HepG2 (cell line): ENCODE measurements at regions not wholly inside any gene's neighbourhood (a gene's known extent, or its start where the extent isn't known, plus 50 kb on each side); places are given as distances from the start of the nearest gene placed in this dataset.

Source experiments
- ATAC-seq: fragments of 200-7000 bp; cut with Tn5 transposase; 3 replicates; pipeline ENCODE4 v1.9.1; 2020; ENCODE audit warnings: mild to moderate bottlenecking, moderate library complexity
- BruUV-seq: library from RNA; stranded (reverse); fragments of 400-500 nt; replicated peaks from 2 replicates; lab custom pipeline; 2021; lab: Mats Ljungman, UMichigan
- CTCF ChIA-PET: fragments of 300-600 bp; formaldehyde crosslinking; extraction: SDS; loops from one replicate; lab custom pipeline; 2021; ENCODE audit warnings: low total read pairs, inconsistent platforms, low intra/inter-chr PET ratio; lab: Yijun Ruan, JAX
- POLR2A ChIA-PET: fragments of 350-600 bp; sonication (Branson Sonifier 250); formaldehyde crosslinking; loops from one replicate; lab custom pipeline; 2020; ENCODE audit warnings: antibody characterized with exemption, inconsistent platforms; lab: Yijun Ruan, JAX
- DNase-seq: peaks from one replicate; pipeline ENCODE4 v3.0.0-alpha.2; 2015; ENCODE audit warnings: low spot score
- FAIRE-seq: peaks from 3 replicates; lab custom pipeline; 2011; peaks lifted over from hg19 to GRCh38; lab: Jason Lieb, UNC
- H2AFZ ChIP-seq: one replicate; pipeline ENCODE4 v1.6.1; 2011; ENCODE audit warnings: low read length, inconsistent platforms
- H3K27ac ChIP-seq: fragments of 300-600 bp; 3 replicates; pipeline ENCODE4 v1.8.0; 2011; ENCODE audit warnings: mixed run types, mild to moderate bottlenecking, mixed read lengths, low read length, inconsistent platforms; ENCODE audit not compliant: insufficient read depth; ENCODE audit errors: extremely low read length
- H3K27me3 ChIP-seq, 2 experiments: fragments of 200-600 bp in 1 of 2; 2 replicates in 1 of 2; 3 replicates in 1 of 2; pipeline versions ENCODE4 v1.6.0 to v1.8.0; 2011; ENCODE audit warnings: low read length in 2 of 2, mild to moderate bottlenecking in 2 of 2, moderate library complexity in 2 of 2, inconsistent platforms in 1 of 2; ENCODE audit not compliant: insufficient read depth in 2 of 2, control insufficient read depth in 1 of 2
- H3K36me3 ChIP-seq, 2 experiments: fragments of 200-600 bp in 1 of 2; replicated peaks in 1 of 2; 2 replicates in 1 of 2; 3 replicates in 1 of 2; pipeline versions ENCODE4 v1.5.1 to v1.8.0; 2011; ENCODE audit warnings: low read length in 2 of 2, inconsistent platforms in 1 of 2; ENCODE audit not compliant: insufficient read depth in 2 of 2, control insufficient read depth in 1 of 2
- H3K4me1 ChIP-seq: 2 replicates; pipeline ENCODE4 v1.5.1; 2012; ENCODE audit warnings: low read length, inconsistent platforms; ENCODE audit not compliant: insufficient read depth
- H3K4me2 ChIP-seq: 2 replicates; pipeline ENCODE4 v1.6.0; 2011; ENCODE audit warnings: low read depth, low read length, inconsistent platforms
- H3K4me3 ChIP-seq, 3 experiments: fragments of 200-600 bp in 1 of 3; sonication (generic), shearing (Covaris generic) in 1 of 3; replicated peaks in 1 of 3; 2 replicates each; pipeline ENCODE4 v1.5.1; 2011 to 2016; ENCODE audit warnings: low read length in 3 of 3, inconsistent platforms in 2 of 3, low read depth in 2 of 3, mild to moderate bottlenecking in 2 of 3, control low read depth in 1 of 3, mixed read lengths in 1 of 3; ENCODE audit not compliant: insufficient read depth in 1 of 3
- H3K79me2 ChIP-seq: one replicate; pipeline ENCODE4 v1.6.1; 2011; ENCODE audit warnings: low read length, inconsistent platforms; ENCODE audit not compliant: insufficient read depth
- H3K9ac ChIP-seq: 2 replicates; pipeline ENCODE4 v1.6.0; 2011; ENCODE audit warnings: mild to moderate bottlenecking, low read depth, low read length, inconsistent platforms; ENCODE audit not compliant: insufficient read depth
- H3K9me3 ChIP-seq: 2 replicates; pipeline ENCODE4 v1.5.1; 2012; ENCODE audit warnings: mild to moderate bottlenecking, low read length
- H4K20me1 ChIP-seq: 2 replicates; pipeline ENCODE4 v1.6.0; 2011; ENCODE audit warnings: inconsistent platforms, mild to moderate bottlenecking, low read length, moderate library complexity; ENCODE audit not compliant: insufficient read depth
- CTCF ChIP-seq: sonication (generic); formaldehyde crosslinking; IDR thresholded peaks from 2 replicates; pipeline ENCODE4 v1.5.0; 2020; ENCODE audit warnings: mild to moderate bottlenecking, missing genetic modification reagents, moderate library complexity
- ELF1 ChIP-seq: sonication (generic); formaldehyde crosslinking; IDR thresholded peaks from 2 replicates; pipeline ENCODE4 v1.4.0; 2020; ENCODE audit warnings: missing genetic modification reagents
- HHEX ChIP-seq: IDR thresholded peaks from 2 replicates; pipeline ENCODE4 v1.6.1; 2016; ENCODE audit warnings: control low read depth
- NR1H2 ChIP-seq: sonication (generic); formaldehyde crosslinking; IDR thresholded peaks from 2 replicates; pipeline ENCODE4 v1.8.1; 2022; ENCODE audit warnings: low read depth, missing genetic modification reagents, borderline replicate concordance
- PRMT3 ChIP-seq: sonication (generic); formaldehyde crosslinking; IDR thresholded peaks from 2 replicates; pipeline ENCODE4 v1.8.1; 2022; ENCODE audit warnings: low read depth, mild to moderate bottlenecking, moderate library complexity, missing genetic modification reagents, borderline replicate concordance
- STAG1 ChIP-seq: sonication (generic); formaldehyde crosslinking; IDR thresholded peaks from 2 replicates; pipeline ENCODE4 v1.4.0; 2020; ENCODE audit warnings: missing genetic modification reagents
- ZFAT ChIP-seq: sonication (generic); formaldehyde crosslinking; conservative IDR thresholded peaks from 2 replicates; pipeline ENCODE4 v1.8.1; 2023; ENCODE audit warnings: missing genetic modification reagents, inconsistent platforms
- ZNF576 ChIP-seq: sonication (generic); formaldehyde crosslinking; IDR thresholded peaks from 2 replicates; pipeline ENCODE4 v1.4.0; 2020; ENCODE audit warnings: mild to moderate bottlenecking, missing genetic modification reagents
- ZNF646 ChIP-seq: sonication (generic); formaldehyde crosslinking; IDR thresholded peaks from 2 replicates; pipeline ENCODE4 v1.9.0; 2021; ENCODE audit warnings: mild to moderate bottlenecking, missing genetic modification reagents
- WGBS: methylation state at CpG from one replicate; pipeline ENCODE4 v1.1.6; 2017; ENCODE audit warnings: low lambda C conversion rate; 5-methylcytosine and 5-hydroxymethylcytosine counted together
- in situ Hi-C: cut with HindIII; loops from 2 replicates; pipeline ENCODE4 v1.10.0; 2017; ENCODE audit warnings: low pct_unique_long_range_greater_than_20kb; ENCODE audit not compliant: extremely low pct_ligation_motif_present
- intact Hi-C: fragments of 100-400 bp; cut with micrococcal nuclease; formaldehyde crosslinking; loops from one replicate; pipeline ENCODE4 v1.10.0; 2022; ENCODE audit not compliant: unreplicated experiment

GRCh38 chrX:36861601-36862000, 146.6 kb upstream of the FAM47C start (continued):
- TF ChIP-seq ZNF646 (CRISPR knock-in tag), result no peak
- TF ChIP-seq HHEX (CRISPR knock-in tag), result no peak

- 0% methylated on average over 3 of the region's 3 CpGs for WGBS
- Histone ChIP-seq H3K27ac (no peak overlapping the region), H3K36me3 (no peaks in the 10 kb centered on the region), H3K9ac (no peak overlapping the region), H2AFZ (no peak overlapping the region), H4K20me1 (no peaks in the 10 kb centered on the region), H3K4me2 (no peak overlapping the region), H3K4me3 (no peak overlapping the region), H3K9me3 (no peaks in the 10 kb centered on the region), H3K27me3 (no peaks in the 10 kb centered on the region), H3K4me1 (no peaks in the 10 kb centered on the region), H3K79me2 (no peaks in the 10 kb centered on the region)
- ATAC-seq (peak; percentile 55; the same call in 2 of the 3 replicates), DNase-seq (peak; percentile 2), FAIRE-seq (peak; percentile 30)
- TF ChIP-seq PRMT3 (CRISPR knock-in tag) (no peak), CTCF (CRISPR knock-in tag) (peak; percentile 54), STAG1 (CRISPR knock-in tag) (peak; percentile 60), ZNF576 (CRISPR knock-in tag) (no peak), NR1H2 (CRISPR knock-in tag) (no peak), ELF1 (CRISPR knock-in tag) (no peak), ZFAT (no peak)
- no TSS peak for BruUV-seq
- ChIA-PET POLR2A (no interaction called here), CTCF (interaction anchor here (1.3 kb wide), 1 partner anchor 976 kb away, joined by 7 read pairs; no protein-coding TSS in a partner anchor)
- intact Hi-C loops (loop anchor here (5.0 kb wide), 1 partner anchor 1485 kb away; no protein-coding TSS in a partner anchor), in situ Hi-C loops (loop anchor here (25.0 kb wide), 1 partner anchor 980 kb away; no protein-coding TSS in a partner anchor)
Measured at GRCh38 chrX:36867143-36867542, 141.0 kb upstream of the FAM47C start.
